Aorta (tissue), 5 donors: ENCODE measurements at regions not wholly inside any gene's neighbourhood (a gene's known extent, or its start where the extent isn't known, plus 50 kb on each side); places are given as distances from the start of the nearest gene placed in this dataset.

ENCODE experiments used
- ATAC-seq: fragments of 200-7000 bp; cut with Tn5 transposase; one replicate; pipeline ENCODE4 v1.9.1; 2022; ENCODE audit warnings: moderate library complexity; ENCODE audit not compliant: low FRiP score
- DNase-seq, 2 donors: peaks; one replicate each; pipeline ENCODE4 v3.0.0-alpha.2; 2020
- H3K27ac ChIP-seq, 2 donors: one replicate each; pipeline ENCODE4 v1.5.1; 2013; ENCODE audit warnings: low read length in 2 of 2, mild to moderate bottlenecking in 2 of 2, moderate library complexity in 2 of 2, control low read depth in 1 of 2, inconsistent platforms in 1 of 2, low read depth in 1 of 2
- H3K27me3 ChIP-seq, 2 donors: one replicate each; pipeline ENCODE4 v1.6.1; 2013; ENCODE audit warnings: control low read depth in 1 of 2, low read length in 1 of 2, mild to moderate bottlenecking in 1 of 2, moderate library complexity in 1 of 2; ENCODE audit not compliant: insufficient read depth in 2 of 2, control insufficient read depth in 1 of 2
- H3K36me3 ChIP-seq, 2 donors: one replicate each; pipeline ENCODE4 v1.6.1; 2013; ENCODE audit warnings: control low read depth in 1 of 2, low read length in 1 of 2, mild to moderate bottlenecking in 1 of 2; ENCODE audit not compliant: insufficient read depth in 2 of 2, control insufficient read depth in 1 of 2
- H3K4me1 ChIP-seq, 2 donors: one replicate each; pipeline ENCODE4 v1.6.1; 2013; ENCODE audit warnings: low read length in 2 of 2, control low read depth in 1 of 2, mild to moderate bottlenecking in 1 of 2, moderate library complexity in 1 of 2; ENCODE audit not compliant: insufficient read depth in 2 of 2, control insufficient read depth in 1 of 2
- H3K4me3 ChIP-seq, 2 donors: one replicate each; pipeline ENCODE4 v1.5.1; 2013; ENCODE audit warnings: low read length in 2 of 2, control low read depth in 1 of 2, mild to moderate bottlenecking in 1 of 2
- H3K9me3 ChIP-seq: one replicate; pipeline ENCODE4 v1.6.1; 2013; ENCODE audit warnings: mild to moderate bottlenecking, low read length; ENCODE audit not compliant: control insufficient read depth
- WGBS, 2 donors: extraction: QIAGEN DNeasy Blood & Tissue Kit; methylation state at CpG; one replicate each; pipeline ENCODE4 v1.1.7; 2013; 5-methylcytosine and 5-hydroxymethylcytosine counted together
- intact Hi-C, 2 donors: fragments of 100-400 bp; cut with DNase I; formaldehyde crosslinking; loops; one replicate each; pipeline versions ENCODE4 v1.14.2 to v1.15.0; 2022
- donor health status: healthy with polysubstance abuse.
- donor health status: Bipolar disorder and iron deficiency.
- donor health status: DM: no; HTN: no; CAD: no.
- donor health status: DM: no; HTN: no; CAD: no.
- donor health status: DM: yes; HTN: yes; CAD: no.

GRCh38 chr3:178054471-178054870 lies 481.8 kb upstream of the KCNMB2 start:
- no peaks in the 10 kb centered on the region for H3K27me3 ChIP-seq
- H3K4me1 ChIP-seq = peaks cover 0 to 3% of the 10 kb centered on the region in 2 donors
- no peak for DNase-seq
- 84 to 85% methylated on average over 3 of the region's 3 CpGs for WGBS, 2 donors
- intact Hi-C loops = no loop called here
- H3K36me3 ChIP-seq = no peaks in the 10 kb centered on the region
- no peak overlapping the region for H3K27ac ChIP-seq
- ATAC-seq = no peak
- H3K9me3 ChIP-seq = no peaks in the 10 kb centered on the region
- no peak overlapping the region for H3K4me3 ChIP-seq

GRCh38 chr3:178055939-178056338 lies 480.3 kb upstream of the KCNMB2 start:
- WGBS, 2 donors = 86 to 87% methylated on average over 2 of the region's 2 CpGs

GRCh38 chr3:178056868-178057267 lies 479.4 kb upstream of the KCNMB2 start:
- DNase-seq (no peak), ATAC-seq (no peak)
- Histone ChIP-seq H3K27me3 (no peaks in the 10 kb centered on the region), H3K9me3 (no peaks in the 10 kb centered on the region), H3K4me3 (no peak overlapping the region), H3K4me1 (peaks cover 0 to 3% of the 10 kb centered on the region in 2 donors), H3K36me3 (no peaks in the 10 kb centered on the region), H3K27ac (no peak overlapping the region)
- WGBS, 2 donors = 94 to 97% methylated on average over 1 of the region's 1 CpG
- intact Hi-C loops = no loop called here

More at GRCh38 chr3:178055939-178056338, 480.3 kb upstream of the KCNMB2 start:
- Histone ChIP-seq H3K27me3 (no peaks in the 10 kb centered on the region), H3K4me3 (no peak overlapping the region), H3K4me1 (peaks cover 0 to 3% of the 10 kb centered on the region in 2 donors), H3K36me3 (no peaks in the 10 kb centered on the region), H3K27ac (no peak overlapping the region), H3K9me3 (no peaks in the 10 kb centered on the region)
- no peak for DNase-seq
- intact Hi-C loops = no loop called here
- ATAC-seq = no peak

GRCh38 chr3:178058629-178059028 lies 477.6 kb upstream of the KCNMB2 start:
- ATAC-seq (no peak), DNase-seq (no peak)
- intact Hi-C loops = no loop called here
- Histone ChIP-seq H3K4me3 (no peak overlapping the region), H3K9me3 (no peaks in the 10 kb centered on the region), H3K27ac (no peak overlapping the region), H3K4me1 (peaks cover 0 to 3% of the 10 kb centered on the region in 2 donors), H3K27me3 (no peaks in the 10 kb centered on the region), H3K36me3 (no peaks in the 10 kb centered on the region)
- 96% methylated on average over 6 of the region's 6 CpGs for WGBS, 2 donors

GRCh38 chr3:178059119-178059518 lies 477.1 kb upstream of the KCNMB2 start:
- no peak for DNase-seq
- intact Hi-C loops = no loop called here
- Histone ChIP-seq H3K4me1 (peaks cover 0 to 3% of the 10 kb centered on the region in 2 donors), H3K27me3 (no peaks in the 10 kb centered on the region), H3K4me3 (no peak overlapping the region), H3K27ac (no peak overlapping the region), H3K9me3 (no peaks in the 10 kb centered on the region), H3K36me3 (no peaks in the 10 kb centered on the region)
- no peak for ATAC-seq

- DNase-seq = no peak
- 76 to 77% methylated on average over 6 of the region's 6 CpGs for WGBS, 2 donors
- no peak overlapping the region for H3K4me3 ChIP-seq
- H3K9me3 ChIP-seq = no peaks in the 10 kb centered on the region
- no peaks in the 10 kb centered on the region for H3K36me3 ChIP-seq
- H3K27me3 ChIP-seq = no peaks in the 10 kb centered on the region
- intact Hi-C loops = no loop called here
- ATAC-seq = peak; percentile 23
- no peak overlapping the region for H3K27ac ChIP-seq
- peaks cover 0 to 3% of the 10 kb centered on the region in 2 donors for H3K4me1 ChIP-seq
These were observed 476.4 kb upstream of the KCNMB2 start for GRCh38 chr3:178059836-178060235.

GRCh38 chr3:178060407-178060806 lies 475.8 kb upstream of the KCNMB2 start:
- DNase-seq (no peak), ATAC-seq (peak; percentile 81)
- peaks cover 0 to 3% of the 10 kb centered on the region in 2 donors for H3K4me1 ChIP-seq
- intact Hi-C loops = no loop called here
- no peak overlapping the region for H3K4me3 ChIP-seq
- H3K9me3 ChIP-seq = no peaks in the 10 kb centered on the region
- no peaks in the 10 kb centered on the region for H3K27me3 ChIP-seq
- H3K27ac ChIP-seq = no peak overlapping the region
- WGBS, 2 donors = 53% methylated on average over 2 of the region's 2 CpGs
- H3K36me3 ChIP-seq = no peaks in the 10 kb centered on the region

GRCh38 chr3:178062126-178062525 lies 474.1 kb upstream of the KCNMB2 start:
- Histone ChIP-seq H3K36me3 (no peaks in the 10 kb centered on the region), H3K4me3 (no peak overlapping the region), H3K4me1 (peaks cover 0 to 3% of the 10 kb centered on the region in 2 donors), H3K9me3 (no peaks in the 10 kb centered on the region), H3K27ac (no peak overlapping the region), H3K27me3 (no peaks in the 10 kb centered on the region)
- DNase-seq (no peak), ATAC-seq (no peak)
- intact Hi-C loops = no loop called here
- 32 to 49% methylated on average over 1 of the region's 1 CpG for WGBS, 2 donors

- WGBS, 2 donors = 77 to 86% methylated on average over 1 of the region's 1 CpG
- Histone ChIP-seq H3K4me1 (peaks cover 0 to 3% of the 10 kb centered on the region in 2 donors), H3K36me3 (no peaks in the 10 kb centered on the region), H3K9me3 (no peaks in the 10 kb centered on the region), H3K27ac (no peak overlapping the region), H3K27me3 (no peaks in the 10 kb centered on the region), H3K4me3 (no peak overlapping the region)
- intact Hi-C loops = no loop called here
- peak in 1 of 2 donors; percentile 49 for DNase-seq
- ATAC-seq = no peak
These were observed 472.8 kb upstream of the KCNMB2 start for GRCh38 chr3:178063461-178063860.
